GM19328 (cell line): ENCODE measurements at regions not wholly inside any gene's neighbourhood (a gene's known extent, or its start where the extent isn't known, plus 50 kb on each side); places are given as distances from the start of the nearest gene placed in this dataset.
"Not testable (repeated sequence)": the region's sequence is repeated elsewhere in the genome, so short reads cannot be mapped to it uniquely, and the experiment has no call there.

Experiments used
- ATAC-seq: cut with Tn5 transposase; IDR thresholded peaks from one replicate; pipeline ENCODE4 v1.9.1; 2021; ENCODE audit warnings: mild to moderate bottlenecking, moderate library complexity; ENCODE audit not compliant: unreplicated experiment

DNA sequence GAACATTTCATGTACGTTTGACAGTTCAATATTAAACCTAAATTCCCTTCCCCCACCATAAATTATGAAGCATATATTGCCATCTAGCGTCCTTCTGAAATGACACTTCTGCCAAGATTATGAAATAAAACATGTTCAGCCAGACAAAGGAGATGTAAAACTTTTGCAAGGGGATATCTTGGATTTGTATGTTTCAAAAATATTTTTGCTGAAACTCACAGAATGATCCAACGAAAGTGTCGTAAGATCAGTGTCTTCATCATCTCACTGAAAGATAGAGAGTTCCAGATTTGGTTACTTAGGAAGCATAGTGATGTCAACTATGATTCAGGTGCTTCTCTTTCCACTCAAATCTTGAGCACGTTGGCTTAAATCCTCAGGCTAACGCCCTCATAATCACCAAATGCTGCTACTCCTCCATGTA is 904.3 kb downstream of the XPNPEP1 start:
- ATAC-seq, result no peak

DNA sequence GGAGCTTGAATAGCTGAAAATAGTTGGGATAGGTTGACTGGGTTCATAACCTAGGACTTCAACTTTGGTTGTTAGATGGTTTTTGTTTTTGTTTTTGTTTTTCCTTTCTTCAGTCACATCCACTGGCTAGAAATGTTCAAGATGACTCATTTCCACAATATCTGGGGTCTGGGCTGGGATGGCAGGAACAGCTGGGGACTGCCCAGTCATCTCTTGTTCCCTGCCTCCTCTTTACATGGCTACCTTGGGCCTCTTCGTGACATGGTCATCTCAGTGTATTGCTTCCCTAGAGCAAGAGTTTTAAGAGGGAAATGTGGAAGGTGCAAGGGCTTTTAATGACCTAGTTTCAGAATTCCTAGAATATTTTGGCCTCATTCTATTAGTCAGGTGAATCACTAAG is 915.8 kb downstream of the XPNPEP1 start:
- ATAC-seq, result no peak

DNA sequence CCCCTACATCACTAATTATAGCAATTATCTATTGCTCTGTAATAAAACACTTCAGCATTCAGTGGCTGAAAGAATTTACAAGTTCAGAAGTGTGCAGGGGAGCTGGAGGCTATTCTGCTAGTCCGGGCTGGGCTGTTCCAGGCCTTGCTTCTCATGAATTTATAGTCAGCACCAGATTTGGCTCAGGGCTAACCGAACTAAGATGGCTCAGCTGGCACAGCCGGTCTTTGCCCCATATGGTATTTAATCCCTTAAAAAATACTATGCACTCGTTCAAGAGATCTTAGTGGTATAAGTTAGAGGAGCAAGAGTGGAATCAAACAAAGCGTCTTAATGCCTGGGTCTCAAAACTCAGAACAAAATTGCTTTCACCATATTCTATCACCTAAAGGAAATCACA is 932.9 kb downstream of the XPNPEP1 start:
- ATAC-seq, result no peak

GRCh38 chr10:108989976-108990375 is 933.3 kb downstream of the XPNPEP1 start:
- ATAC-seq, result no peak

GRCh38 chr10:108982159-108982558 is 941.2 kb downstream of the XPNPEP1 start:
- ATAC-seq, result no peak

DNA sequence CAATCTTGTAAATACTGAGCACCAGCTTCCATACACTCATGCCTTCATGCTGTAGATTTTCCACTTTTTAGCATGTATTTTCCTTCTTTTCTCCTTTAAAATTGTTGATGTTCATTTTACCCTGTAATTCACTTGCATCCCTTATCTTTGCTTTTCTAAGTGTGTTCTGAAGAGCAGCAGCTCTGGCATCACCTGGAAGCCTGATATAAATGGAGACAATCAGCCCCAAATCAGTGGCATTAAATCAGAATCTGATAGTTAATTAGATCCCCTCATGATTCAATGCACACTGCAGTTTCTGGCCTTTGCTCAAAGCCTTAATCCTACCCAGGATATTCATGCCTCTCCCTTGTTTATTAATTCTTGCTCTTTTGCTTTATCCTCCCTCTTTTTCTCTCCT is 942.4 kb downstream of the XPNPEP1 start:
- no peak for ATAC-seq

DNA sequence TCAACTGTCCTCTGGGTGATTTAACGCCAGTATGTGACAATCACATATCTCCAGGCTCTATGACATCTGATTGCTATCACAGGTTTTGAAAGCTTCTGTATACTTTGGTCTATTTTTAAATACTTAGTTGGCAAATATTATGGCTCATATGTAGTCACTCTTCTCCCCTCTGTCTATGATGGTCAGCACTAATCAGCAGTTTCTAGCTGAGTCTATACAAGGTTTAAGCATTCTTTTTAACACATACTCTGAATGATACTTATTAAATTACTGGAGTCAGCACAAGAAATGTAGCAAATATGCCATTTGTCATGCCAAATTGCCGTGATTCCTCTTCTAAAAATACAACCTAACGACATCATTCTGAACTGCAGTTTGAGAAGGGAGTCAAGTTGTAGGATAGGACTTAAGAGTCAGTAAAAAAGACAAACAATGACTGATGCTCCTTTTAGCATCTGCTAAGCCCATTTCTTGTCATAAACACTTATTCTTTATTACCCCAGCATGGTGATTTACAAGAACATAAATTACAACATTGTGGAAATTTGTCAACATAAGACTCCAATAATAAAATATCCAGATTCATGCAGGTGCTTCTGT is 947.8 kb downstream of the XPNPEP1 start:
- ATAC-seq, result no peak

GRCh38 chr10:108970016-108970415 is 953.3 kb downstream of the XPNPEP1 start:
- ATAC-seq, result no peak

- no peak for ATAC-seq
Observed at GRCh38 chr10:108966411-108966810, 956.9 kb downstream of the XPNPEP1 start.

DNA sequence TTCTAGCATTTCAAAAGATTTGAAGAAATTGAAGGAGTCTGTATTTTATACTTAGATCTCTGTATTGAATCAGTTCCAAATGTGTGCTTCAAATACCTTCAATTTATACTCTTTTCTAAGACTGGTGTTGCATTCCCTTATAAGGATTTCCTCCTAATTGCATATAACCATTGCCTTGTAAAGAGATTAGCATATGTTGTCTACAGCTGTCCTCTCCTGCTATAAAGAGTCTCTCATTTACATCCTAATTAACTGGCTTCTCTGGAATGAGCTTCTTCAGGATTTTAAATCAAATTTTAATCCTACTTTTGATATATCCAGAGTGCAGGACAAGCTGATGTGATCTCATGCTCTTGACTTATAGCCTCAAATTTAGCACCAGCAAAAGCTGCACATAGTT is 957.3 kb downstream of the XPNPEP1 start:
- ATAC-seq, result no peak

DNA sequence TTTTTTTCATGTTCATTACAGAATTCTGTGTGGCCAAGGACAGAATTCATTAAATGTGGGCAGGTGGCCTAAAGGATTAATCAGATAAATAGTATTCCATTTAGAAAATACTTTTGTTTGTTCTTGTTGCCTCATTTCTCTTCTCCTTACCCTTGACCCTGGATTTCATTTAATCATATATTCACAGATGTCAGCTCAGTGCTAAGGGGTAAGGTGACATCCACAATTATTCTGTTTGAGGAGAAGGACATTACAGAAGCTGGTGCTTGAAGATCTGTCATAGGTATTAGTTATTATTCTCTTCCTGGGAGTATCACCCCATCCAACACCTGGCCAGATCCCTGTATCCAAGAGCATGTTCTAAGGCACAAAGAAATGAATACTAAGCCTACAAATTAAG is 961.1 kb downstream of the XPNPEP1 start:
- ATAC-seq, result no peak

- ATAC-seq, result no peak
Observed at GRCh38 chr10:108957681-108958080, 965.6 kb downstream of the XPNPEP1 start.

DNA sequence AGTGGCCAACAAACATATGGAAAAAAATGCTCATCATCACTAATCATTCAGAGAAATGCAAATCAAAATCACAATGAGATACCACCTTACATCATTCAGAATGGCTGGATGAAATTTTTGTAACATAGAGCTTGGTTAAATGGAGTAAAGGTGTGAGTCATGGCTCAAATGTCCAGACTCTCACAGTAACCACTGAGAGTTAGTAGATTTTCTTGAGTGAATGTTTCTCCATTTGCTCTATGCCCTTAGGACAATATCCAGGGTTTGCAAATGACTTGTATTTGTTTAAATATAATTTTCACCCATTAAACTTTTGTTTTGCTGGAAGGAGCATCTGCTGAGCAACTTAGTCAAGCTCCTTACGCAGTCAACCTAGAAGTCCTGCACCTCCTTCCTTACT is 967.2 kb downstream of the XPNPEP1 start:
- no peak for ATAC-seq

DNA sequence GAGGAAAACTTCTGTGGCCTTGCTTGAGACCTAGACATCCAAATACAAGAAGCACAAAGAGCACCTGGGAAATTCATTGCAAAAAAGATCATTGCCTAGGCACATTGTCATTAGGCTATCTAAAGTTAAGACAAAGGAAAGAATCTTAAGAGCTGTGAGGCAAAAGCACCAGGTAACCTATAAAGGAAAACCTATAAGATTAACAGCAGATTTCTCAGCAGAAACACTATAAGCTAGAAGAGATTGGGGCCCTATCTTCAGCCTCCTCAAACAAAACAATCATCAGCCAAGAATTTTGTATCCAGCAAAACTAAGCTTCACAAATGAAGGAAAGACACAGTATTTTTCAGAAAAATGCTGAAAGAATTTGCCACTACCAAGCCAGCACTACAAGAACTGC is 1003.3 kb downstream of the XPNPEP1 start:
- ATAC-seq, result not testable (repeated sequence)

DNA sequence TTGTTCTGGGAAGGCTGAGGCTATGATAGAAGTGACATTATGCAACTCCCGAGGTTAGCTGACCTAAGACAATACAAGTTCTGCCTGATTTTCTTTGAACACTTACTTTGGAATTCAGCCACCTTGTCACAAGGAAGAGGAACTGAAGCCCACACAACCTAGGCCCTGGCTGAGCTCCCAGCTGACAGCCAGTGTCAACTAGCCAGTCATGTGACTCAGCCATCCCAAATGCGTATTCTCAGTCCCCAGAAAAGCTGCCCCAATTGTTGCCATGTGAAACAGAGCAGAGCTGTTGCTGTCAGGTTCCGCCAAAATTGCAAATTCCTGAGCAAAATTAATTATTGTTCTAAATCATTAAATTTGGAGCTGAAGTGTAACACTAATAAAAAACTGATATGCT is 1010.0 kb downstream of the XPNPEP1 start:
- ATAC-seq, result no peak

GRCh38 chr10:108911814-108912541 is 1011.3 kb downstream of the XPNPEP1 start:
- ATAC-seq, result no peak

- no peak for ATAC-seq
Observed at GRCh38 chr10:108908096-108908495, 1015.2 kb downstream of the XPNPEP1 start.

DNA sequence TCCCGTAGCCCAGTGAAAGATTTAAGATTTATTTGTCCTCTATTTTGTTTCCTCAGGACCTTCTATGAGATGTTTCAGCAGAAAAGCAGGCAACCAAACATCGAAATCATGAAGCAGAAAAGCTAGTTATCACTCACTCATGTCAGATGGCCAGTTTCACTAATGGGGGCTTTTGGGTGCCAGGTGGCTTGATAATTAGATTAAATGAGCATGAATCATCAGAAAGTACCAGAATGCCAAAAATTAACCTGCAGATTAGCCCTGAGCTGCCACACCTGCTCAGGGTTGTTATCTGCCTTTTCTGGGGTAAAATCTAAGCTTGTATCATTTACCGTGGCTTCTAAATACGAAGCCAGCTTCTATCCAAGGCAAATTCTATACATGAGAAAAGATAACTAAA is 1017.5 kb downstream of the XPNPEP1 start:
- no peak for ATAC-seq

DNA sequence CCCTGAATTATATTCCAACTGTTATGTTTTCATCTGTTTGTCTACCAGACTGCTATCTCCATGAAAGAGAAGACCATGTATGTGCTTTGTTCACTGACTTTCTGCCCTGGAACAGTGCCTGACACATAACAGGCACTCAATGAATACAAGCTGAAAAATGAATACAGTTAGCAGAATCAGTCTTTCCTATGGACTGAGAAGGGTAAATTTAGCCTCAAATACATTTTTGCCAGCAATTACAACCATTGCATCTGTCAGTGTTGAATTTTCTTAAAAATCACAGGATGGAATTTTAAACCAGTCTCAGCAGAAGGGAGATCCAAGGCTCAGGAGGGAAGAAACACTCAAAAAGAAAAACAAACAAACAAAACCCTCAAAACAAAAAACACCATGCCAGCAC is 1018.1 kb downstream of the XPNPEP1 start:
- no peak for ATAC-seq

DNA sequence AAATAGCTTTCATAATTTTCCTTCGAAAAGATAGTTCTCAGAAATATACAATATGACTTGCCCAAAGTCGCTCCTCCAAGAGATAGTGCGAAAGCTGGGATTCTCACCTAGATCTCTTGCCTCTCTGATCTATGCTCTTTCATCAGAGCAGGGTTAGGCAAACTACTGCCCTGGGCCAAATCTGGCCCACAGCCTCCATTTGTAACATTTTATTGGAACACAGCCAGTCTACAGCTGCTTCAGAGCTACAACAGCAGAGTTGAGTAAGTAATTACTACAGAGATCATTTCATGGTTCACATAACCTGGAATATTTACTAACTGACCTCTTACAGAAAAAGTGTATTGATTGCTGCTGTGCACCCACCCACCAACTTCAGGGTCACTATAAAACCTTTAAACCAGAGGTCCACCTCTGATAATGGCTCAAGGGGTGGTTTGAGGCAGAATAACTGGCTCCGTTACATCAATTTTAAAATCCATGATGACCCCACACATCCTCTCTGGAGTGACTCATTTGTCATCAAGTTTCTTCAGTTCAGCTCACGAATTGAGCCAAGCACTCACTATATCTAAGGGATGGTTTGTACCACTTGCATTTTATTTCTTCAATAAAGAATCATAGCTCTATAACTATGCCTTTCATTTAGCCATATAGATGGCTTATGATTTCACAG is 1019.0 kb downstream of the XPNPEP1 start:
- ATAC-seq, result no peak

DNA sequence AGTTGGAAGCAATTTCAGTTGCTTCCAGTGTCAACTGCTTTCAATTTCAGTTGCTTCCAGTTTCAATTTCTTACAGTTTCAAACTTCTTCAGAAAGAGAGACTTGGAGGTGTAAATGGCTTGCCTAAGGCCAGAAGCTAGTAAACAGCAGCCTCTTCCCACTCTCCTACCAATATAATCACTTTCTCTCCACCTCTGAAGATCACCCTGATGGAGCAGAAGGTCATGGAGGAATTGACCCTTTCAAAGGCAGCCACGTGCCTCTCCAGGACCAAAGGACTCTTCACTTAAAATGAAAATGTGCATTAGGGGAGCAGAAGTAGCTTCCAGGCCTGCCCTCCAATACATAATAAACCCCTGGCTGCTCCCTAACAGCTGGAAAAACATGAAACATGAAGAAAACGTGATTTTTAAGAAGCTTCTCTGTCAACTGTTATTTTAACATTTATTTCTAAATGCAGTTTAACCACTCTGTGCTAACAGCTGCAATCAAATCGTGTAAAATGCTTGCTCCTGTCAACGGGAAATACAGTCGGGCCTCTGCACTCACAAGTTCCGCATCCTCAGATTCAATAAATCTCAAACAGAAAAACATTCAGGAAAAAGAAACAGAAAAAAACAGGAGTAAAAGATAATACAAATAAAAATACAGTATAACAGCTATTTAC is 1020.6 kb downstream of the XPNPEP1 start:
- peak; percentile 58 for ATAC-seq
